Retinal pigment epithelial cell (primary cell): ENCODE measurements at regions not wholly inside any gene's neighbourhood (a gene's known extent, or its start where the extent isn't known, plus 50 kb on each side); places are given as distances from the start of the nearest gene placed in this dataset.

ENCODE experiments used
- DNase-seq: peaks from one replicate; pipeline ENCODE4 v3.0.0-alpha.2; 2010; ENCODE audit warnings: low read depth
- H3K4me3 ChIP-seq: 2 replicates; pipeline ENCODE4 v1.5.1; 2011; ENCODE audit warnings: mild to moderate bottlenecking, low read length, control low read depth, moderate library complexity
- CTCF ChIP-seq: conservative IDR thresholded peaks from 2 replicates; pipeline ENCODE4 v1.5.1; 2011; ENCODE audit warnings: low read depth, low read length, control low read depth, inconsistent platforms

- no peak for DNase-seq
- no peak for TF ChIP-seq CTCF
- H3K4me3 ChIP-seq, result no peak overlapping the region
Observed at GRCh38 chr15:93278783-93279182, 189.8 kb upstream of the RGMA start.

DNA sequence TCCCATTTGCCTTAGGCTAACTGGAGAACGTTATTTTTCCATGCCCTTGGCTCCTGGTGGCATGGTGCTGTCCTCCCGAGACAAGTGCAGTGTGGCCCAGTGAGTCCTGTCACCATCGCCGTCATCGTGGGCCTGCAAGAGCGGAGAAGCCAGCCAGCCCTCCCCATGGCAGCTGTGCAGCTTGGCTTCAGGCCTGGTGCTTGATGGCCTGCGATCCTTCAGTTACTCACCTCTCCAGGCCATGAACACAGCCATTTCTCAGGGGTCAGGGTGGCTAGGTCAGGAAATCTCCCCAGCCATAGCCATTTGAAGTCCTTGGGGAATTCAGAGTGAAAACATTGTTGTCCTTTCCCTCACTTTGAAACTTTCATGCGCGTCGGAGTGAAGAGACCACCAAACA, 189.0 kb upstream of the RGMA start:
- TF ChIP-seq CTCF, result no peak
- H3K4me3 ChIP-seq, result no peak overlapping the region
- DNase-seq, result no peak

DNA sequence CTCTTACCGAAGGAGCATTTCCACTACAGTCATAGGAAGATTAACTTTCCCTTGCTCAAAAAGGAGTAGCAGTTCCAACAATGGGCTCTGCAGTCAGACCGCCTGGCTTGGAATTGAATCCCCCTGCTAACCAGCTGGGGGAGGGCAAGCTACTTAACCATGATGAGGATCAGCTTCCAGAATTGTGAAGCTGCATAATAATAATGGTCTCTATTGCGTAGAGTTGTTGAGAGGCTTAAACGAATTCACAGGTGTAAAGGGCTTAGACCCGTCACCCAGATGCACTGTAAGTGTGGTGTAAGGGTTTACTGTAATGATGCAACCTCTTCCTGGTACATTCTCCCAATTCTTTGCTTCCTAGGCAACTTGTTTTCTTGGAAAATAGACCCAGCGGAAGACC, 185.2 kb upstream of the RGMA start:
- no peak for TF ChIP-seq CTCF
- no peak overlapping the region for H3K4me3 ChIP-seq
- DNase-seq, result no peak

GRCh38 chr15:93271871-93272270, 182.9 kb upstream of the RGMA start:
- DNase-seq, result no peak
- TF ChIP-seq CTCF, result no peak
- H3K4me3 ChIP-seq, result no peak overlapping the region

DNA sequence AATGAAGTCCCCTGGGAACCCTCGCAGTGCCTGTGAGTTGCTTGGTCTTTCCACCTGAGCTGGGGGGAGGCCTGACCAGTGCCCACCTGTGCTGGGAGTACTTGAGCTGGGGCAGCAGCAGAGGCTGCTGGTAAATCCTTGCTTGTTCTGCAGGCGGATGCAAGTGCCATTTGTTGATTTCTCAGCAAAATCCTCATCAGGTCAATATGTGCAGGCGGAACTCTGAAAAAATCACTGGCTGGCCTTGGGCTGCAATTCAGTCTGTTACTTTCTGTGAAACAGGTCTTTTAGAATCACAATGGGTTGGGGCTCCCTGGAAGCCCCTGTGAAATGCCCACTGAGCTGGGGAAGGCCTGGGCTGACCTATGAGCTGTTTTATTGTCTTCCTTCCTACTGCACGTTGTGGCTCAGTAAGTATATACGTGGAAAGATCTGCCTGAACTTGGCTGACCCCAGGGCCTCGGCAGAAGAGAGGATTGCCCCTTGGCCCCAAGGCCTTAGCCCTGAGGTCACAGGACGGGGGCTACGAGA, 182.0 kb upstream of the RGMA start:
- H3K4me3 ChIP-seq, result no peak overlapping the region
- DNase-seq, result no peak
- no peak for TF ChIP-seq CTCF

GRCh38 chr15:93268066-93268465, 179.1 kb upstream of the RGMA start:
- no peak for DNase-seq
- H3K4me3 ChIP-seq, result no peak overlapping the region
- TF ChIP-seq CTCF, result no peak

DNA sequence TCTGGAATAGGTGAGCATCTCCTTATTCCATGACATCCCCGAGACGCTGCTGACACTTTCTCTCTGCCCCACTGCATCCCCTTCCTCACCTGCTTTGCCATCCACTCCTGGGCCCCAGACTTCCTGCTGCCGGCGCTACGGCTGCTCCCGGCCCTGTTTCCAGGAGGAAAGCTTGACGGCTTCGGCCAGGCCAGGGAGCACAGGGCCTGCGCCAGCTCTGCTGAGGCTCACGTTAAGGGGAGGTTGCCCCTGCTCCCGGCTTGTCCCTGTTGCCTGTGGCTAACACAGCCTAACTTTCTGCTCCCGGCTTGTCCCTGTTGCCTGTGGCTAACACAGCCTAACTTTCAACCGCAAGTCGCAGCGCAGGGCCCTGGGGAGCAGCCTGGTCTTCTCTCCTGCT, 177.3 kb upstream of the RGMA start:
- H3K4me3 ChIP-seq, result no peak overlapping the region
- no peak for TF ChIP-seq CTCF

More for the DNA sequence above, 177.3 kb upstream of the RGMA start:
- no peak for DNase-seq
